ENCODE measurements at regions not wholly inside any gene's neighbourhood (a gene's known extent, or its start where the extent isn't known, plus 50 kb on each side); places are given as distances from the start of the nearest gene placed in this dataset.

- TF ChIP-seq POLR2AphosphoS5 (IDR thresholded peaks at IDR 0.05) (no peak), EZH2 (IDR thresholded peaks at IDR 0.05; ENCODE audit: borderline replicate concordance, insufficient read depth, low read length, poor library complexity, severe bottlenecking) (no peak), RAD21 (conservative IDR thresholded peaks at IDR 0.05) (no peak), SMC3 (conservative IDR thresholded peaks at IDR 0.05; ENCODE audit: poor library complexity) (no peak)
- TF ChIP-seq, protein P1, sequence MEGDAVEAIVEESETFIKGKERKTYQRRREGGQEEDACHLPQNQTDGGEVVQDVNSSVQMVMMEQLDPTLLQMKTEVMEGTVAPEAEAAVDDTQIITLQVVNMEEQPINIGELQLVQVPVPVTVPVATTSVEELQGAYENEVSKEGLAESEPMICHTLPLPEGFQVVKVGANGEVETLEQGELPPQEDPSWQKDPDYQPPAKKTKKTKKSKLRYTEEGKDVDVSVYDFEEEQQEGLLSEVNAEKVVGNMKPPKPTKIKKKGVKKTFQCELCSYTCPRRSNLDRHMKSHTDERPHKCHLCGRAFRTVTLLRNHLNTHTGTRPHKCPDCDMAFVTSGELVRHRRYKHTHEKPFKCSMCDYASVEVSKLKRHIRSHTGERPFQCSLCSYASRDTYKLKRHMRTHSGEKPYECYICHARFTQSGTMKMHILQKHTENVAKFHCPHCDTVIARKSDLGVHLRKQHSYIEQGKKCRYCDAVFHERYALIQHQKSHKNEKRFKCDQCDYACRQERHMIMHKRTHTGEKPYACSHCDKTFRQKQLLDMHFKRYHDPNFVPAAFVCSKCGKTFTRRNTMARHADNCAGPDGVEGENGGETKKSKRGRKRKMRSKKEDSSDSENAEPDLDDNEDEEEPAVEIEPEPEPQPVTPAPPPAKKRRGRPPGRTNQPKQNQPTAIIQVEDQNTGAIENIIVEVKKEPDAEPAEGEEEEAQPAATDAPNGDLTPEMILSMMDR (IDR thresholded peaks at IDR 0.05; ENCODE audit: poor library complexity, severe bottlenecking): no peak
- TF ChIP-seq, protein P2, sequence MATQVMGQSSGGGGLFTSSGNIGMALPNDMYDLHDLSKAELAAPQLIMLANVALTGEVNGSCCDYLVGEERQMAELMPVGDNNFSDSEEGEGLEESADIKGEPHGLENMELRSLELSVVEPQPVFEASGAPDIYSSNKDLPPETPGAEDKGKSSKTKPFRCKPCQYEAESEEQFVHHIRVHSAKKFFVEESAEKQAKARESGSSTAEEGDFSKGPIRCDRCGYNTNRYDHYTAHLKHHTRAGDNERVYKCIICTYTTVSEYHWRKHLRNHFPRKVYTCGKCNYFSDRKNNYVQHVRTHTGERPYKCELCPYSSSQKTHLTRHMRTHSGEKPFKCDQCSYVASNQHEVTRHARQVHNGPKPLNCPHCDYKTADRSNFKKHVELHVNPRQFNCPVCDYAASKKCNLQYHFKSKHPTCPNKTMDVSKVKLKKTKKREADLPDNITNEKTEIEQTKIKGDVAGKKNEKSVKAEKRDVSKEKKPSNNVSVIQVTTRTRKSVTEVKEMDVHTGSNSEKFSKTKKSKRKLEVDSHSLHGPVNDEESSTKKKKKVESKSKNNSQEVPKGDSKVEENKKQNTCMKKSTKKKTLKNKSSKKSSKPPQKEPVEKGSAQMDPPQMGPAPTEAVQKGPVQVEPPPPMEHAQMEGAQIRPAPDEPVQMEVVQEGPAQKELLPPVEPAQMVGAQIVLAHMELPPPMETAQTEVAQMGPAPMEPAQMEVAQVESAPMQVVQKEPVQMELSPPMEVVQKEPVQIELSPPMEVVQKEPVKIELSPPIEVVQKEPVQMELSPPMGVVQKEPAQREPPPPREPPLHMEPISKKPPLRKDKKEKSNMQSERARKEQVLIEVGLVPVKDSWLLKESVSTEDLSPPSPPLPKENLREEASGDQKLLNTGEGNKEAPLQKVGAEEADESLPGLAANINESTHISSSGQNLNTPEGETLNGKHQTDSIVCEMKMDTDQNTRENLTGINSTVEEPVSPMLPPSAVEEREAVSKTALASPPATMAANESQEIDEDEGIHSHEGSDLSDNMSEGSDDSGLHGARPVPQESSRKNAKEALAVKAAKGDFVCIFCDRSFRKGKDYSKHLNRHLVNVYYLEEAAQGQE (IDR thresholded peaks at IDR 0.05; ENCODE audit: borderline replicate concordance): no peak
Measured at GRCh38 chr1:10848109-10848684, 51.8 kb upstream of the CASZ1 start.
